ENCODE measurements at regions not wholly inside any gene's neighbourhood (a gene's known extent, or its start where the extent isn't known, plus 50 kb on each side); places are given as distances from the start of the nearest gene placed in this dataset.

- H3K27ac ChIP-seq = no peak overlapping the region
- DNase-seq = no peak
- no peaks in the 10 kb centered on the region for H3K36me3 ChIP-seq (ENCODE audit: low read depth)
- no peaks in the 10 kb centered on the region for H3K9me2 ChIP-seq (ENCODE audit: insufficient read depth)
- H3K9me3 ChIP-seq (ENCODE audit: insufficient read depth, low read depth) = no peaks in the 10 kb centered on the region
- no peaks in the 10 kb centered on the region for H3K79me2 ChIP-seq (ENCODE audit: low read depth)
- intact Hi-C loops (cut with micrococcal nuclease; ENCODE audit: unreplicated experiment) = no loop called here
- no peaks in the 10 kb centered on the region for H3F3A ChIP-seq (ENCODE audit: insufficient read depth, low read depth)
- H3K27me3 ChIP-seq (ENCODE audit: insufficient read depth, low read depth) = no peaks in the 10 kb centered on the region
- no peaks in the 10 kb centered on the region for H3K4me1 ChIP-seq (replicated peaks; ENCODE audit: insufficient read depth)
- no TSS peak for BruUV-seq (replicated peaks)
- no peak overlapping the region for H2AFZ ChIP-seq
- no peak for TF ChIP-seq CTCF (conservative IDR thresholded peaks at IDR 0.05)
- no peak for TF ChIP-seq EZH2 (IDR thresholded peaks at IDR 0.05; ENCODE audit: low read depth)
- CTCF ChIA-PET = no interaction called here
- H3K4me3 ChIP-seq = no peak overlapping the region
- POLR2A ChIA-PET (ENCODE audit: unreplicated experiment) = no interaction called here
- H4K20me1 ChIP-seq (ENCODE audit: insufficient read depth) = no peaks in the 10 kb centered on the region
- H3K4me2 ChIP-seq = no peak overlapping the region
Measured at GRCh38 chr10:83647526-83647925, 491.8 kb upstream of the GHITM start.

GRCh38 chr10:83648201-83648600 is 491.1 kb upstream of the GHITM start:
- H3K9me2 ChIP-seq (ENCODE audit: insufficient read depth) = no peaks in the 10 kb centered on the region
- POLR2A ChIA-PET (ENCODE audit: unreplicated experiment) = no interaction called here

GRCh38 chr10:83649471-83649870 is 489.8 kb upstream of the GHITM start:
- POLR2A ChIA-PET (ENCODE audit: unreplicated experiment) = no interaction called here
- no TSS peak for BruUV-seq (replicated peaks)

More at GRCh38 chr10:83648201-83648600, 491.1 kb upstream of the GHITM start:
- no peaks in the 10 kb centered on the region for H3K9me3 ChIP-seq (ENCODE audit: insufficient read depth, low read depth)
- H3K4me1 ChIP-seq (replicated peaks; ENCODE audit: insufficient read depth) = no peaks in the 10 kb centered on the region
- intact Hi-C loops (cut with micrococcal nuclease; ENCODE audit: unreplicated experiment) = no loop called here
- TF ChIP-seq EZH2 (IDR thresholded peaks at IDR 0.05; ENCODE audit: low read depth) (no peak), CTCF (conservative IDR thresholded peaks at IDR 0.05) (no peak)
- H3K27me3 ChIP-seq (ENCODE audit: insufficient read depth, low read depth) = no peaks in the 10 kb centered on the region
- no peak overlapping the region for H3K27ac ChIP-seq
- no TSS peak for BruUV-seq (replicated peaks)
- DNase-seq = no peak
- no peaks in the 10 kb centered on the region for H3F3A ChIP-seq (ENCODE audit: insufficient read depth, low read depth)
- no peak overlapping the region for H3K4me2 ChIP-seq
- CTCF ChIA-PET = no interaction called here
- no peaks in the 10 kb centered on the region for H3K79me2 ChIP-seq (ENCODE audit: low read depth)
- no peaks in the 10 kb centered on the region for H3K36me3 ChIP-seq (ENCODE audit: low read depth)
- no peak overlapping the region for H3K4me3 ChIP-seq
- no peak overlapping the region for H2AFZ ChIP-seq
- H4K20me1 ChIP-seq (ENCODE audit: insufficient read depth) = no peaks in the 10 kb centered on the region

More at GRCh38 chr10:83649471-83649870, 489.8 kb upstream of the GHITM start:
- CTCF ChIA-PET = no interaction called here
- no peak overlapping the region for H3K4me2 ChIP-seq
- H3K4me3 ChIP-seq = no peak overlapping the region
- no peaks in the 10 kb centered on the region for H3K36me3 ChIP-seq (ENCODE audit: low read depth)
- H4K20me1 ChIP-seq (ENCODE audit: insufficient read depth) = no peaks in the 10 kb centered on the region
- H3F3A ChIP-seq (ENCODE audit: insufficient read depth, low read depth) = no peaks in the 10 kb centered on the region
- no peak overlapping the region for H2AFZ ChIP-seq
- TF ChIP-seq EZH2 (IDR thresholded peaks at IDR 0.05; ENCODE audit: low read depth) (no peak), CTCF (conservative IDR thresholded peaks at IDR 0.05) (no peak)
- DNase-seq = no peak
- H3K79me2 ChIP-seq (ENCODE audit: low read depth) = no peaks in the 10 kb centered on the region
- no peaks in the 10 kb centered on the region for H3K4me1 ChIP-seq (replicated peaks; ENCODE audit: insufficient read depth)
- intact Hi-C loops (cut with micrococcal nuclease; ENCODE audit: unreplicated experiment) = no loop called here
- H3K27ac ChIP-seq = no peak overlapping the region
- no peaks in the 10 kb centered on the region for H3K9me3 ChIP-seq (ENCODE audit: insufficient read depth, low read depth)
- no peaks in the 10 kb centered on the region for H3K9me2 ChIP-seq (ENCODE audit: insufficient read depth)
- no peaks in the 10 kb centered on the region for H3K27me3 ChIP-seq (ENCODE audit: insufficient read depth, low read depth)
